Stimulated activated CD4-positive, alpha-beta T cell treated with anti-CD3 and anti-CD28 coated beads, Interleukin-15, amount 100 ng/mL, for 24 hours (primary cell): ENCODE measurements at regions not wholly inside any gene's neighbourhood (a gene's known extent, or its start where the extent isn't known, plus 50 kb on each side); places are given as distances from the start of the nearest gene placed in this dataset.

Experiments used
- DNase-seq: peaks from one replicate; pipeline ENCODE4 v3.0.0-alpha.2; 2020

- DNase-seq: no peak
Observed at GRCh38 chr2:103734911-103735310, 973.1 kb downstream of the TMEM182 start.

DNA sequence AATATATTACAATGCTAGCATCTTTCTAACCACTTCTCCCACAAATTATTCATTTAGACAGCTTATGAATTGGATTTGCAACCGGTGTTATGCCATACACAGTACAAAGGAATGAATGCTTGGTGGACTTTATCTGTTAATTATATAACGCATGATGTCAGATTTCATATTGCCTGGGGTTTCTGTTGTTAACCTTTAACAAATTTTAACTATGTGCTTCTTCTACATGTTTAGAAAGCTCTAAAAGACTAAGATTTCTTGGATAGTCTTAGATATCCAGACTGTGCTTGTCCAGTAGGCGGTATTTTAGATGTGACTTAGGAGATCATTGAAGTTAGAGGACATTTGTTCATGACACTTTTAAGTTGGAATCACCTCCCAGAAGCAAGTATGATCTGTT lies 976.3 kb downstream of the TMEM182 start:
- no peak for DNase-seq

DNA sequence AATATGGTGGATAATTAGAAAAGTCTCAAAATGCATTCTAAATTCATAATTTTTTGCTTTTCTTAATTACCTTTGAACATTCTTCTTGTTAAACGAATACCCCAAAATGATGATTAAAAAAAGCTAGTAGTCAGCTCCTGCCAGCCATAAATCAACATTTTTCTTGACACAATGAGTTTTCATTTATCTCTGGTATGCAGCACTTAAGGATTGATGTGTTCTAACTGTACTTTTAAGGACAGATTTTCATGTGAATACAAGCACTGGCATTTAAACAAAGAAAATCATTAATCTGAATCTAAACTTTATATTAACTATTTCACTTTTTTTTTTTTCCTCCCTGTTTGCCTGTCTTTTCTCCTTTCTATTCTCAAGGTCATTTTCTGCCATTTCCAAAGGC lies 976.8 kb downstream of the TMEM182 start:
- DNase-seq: no peak

GRCh38 chr2:103739186-103739585 lies 977.4 kb downstream of the TMEM182 start:
- no peak for DNase-seq

GRCh38 chr2:103739921-103740320 lies 978.1 kb downstream of the TMEM182 start:
- no peak for DNase-seq

- DNase-seq: no peak
Observed at GRCh38 chr2:103740631-103741030, 978.8 kb downstream of the TMEM182 start.

- no peak for DNase-seq
Observed at GRCh38 chr2:103743195-103743594, 981.4 kb downstream of the TMEM182 start.

DNA sequence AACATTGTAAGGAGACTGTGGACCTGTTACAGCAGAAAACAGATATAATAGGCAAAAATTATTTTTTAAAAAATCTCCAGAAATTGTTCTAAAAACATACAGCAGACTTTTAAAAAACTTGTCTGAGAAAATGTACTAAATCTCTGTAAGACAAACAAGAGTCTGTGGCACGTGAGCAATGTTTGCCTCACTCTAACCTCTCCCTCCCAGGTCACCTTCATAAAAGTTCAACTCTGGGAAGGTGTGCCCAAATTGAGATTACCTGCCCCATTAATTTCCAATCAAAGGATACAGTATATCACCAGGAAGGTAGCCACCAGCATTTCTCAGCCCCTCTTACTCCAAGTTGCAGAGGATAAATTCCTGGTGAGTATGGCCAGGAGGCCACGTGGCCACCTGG lies 992.7 kb downstream of the TMEM182 start:
- no peak for DNase-seq

DNA sequence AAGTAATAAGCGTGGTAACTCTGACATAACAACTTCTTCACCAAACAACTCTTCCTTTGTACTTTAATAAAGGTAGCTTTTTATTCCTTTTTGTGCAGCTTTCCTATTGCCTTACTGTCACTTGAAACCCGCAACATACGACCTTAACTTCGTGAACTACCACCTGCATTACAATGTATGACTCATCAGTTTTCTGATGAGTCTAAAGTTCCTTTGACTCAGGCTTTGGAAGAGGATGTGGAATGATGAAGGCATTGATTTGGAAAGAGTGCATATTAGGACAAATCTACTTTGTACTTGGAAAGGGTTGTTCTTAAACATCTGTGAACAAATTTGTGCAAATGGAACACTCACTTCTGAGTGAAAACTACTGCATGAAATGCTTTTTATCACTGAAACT lies 1012.1 kb downstream of the TMEM182 start:
- no peak for DNase-seq

DNA sequence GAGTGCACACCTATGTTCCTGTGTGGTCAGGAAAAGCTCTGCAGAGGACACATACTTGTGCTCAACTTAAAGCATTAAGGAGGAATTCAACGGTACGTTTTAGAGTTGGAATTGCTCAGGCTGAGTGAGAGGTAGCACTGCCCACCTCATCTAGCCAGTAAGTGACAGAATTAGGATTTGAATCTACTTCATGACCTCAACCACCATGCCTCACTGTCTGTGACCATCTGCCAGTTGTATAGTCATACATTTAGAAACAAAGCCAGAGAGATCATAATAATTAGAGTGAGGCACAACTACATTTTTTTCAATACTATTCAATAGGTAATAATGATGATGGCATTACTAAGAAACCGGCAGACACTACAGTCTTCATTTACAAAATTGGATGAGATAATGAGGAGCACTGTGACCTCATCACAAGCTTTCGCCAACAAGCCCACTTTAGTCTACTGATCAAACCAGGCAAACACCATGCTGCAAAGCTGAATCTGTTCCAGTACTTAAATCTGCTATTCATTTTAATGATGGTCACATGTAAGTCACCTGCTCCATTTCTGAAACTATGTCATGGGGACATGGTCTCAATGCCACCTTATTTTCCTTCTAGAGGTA lies 1018.4 kb downstream of the TMEM182 start:
- DNase-seq: no peak

GRCh38 chr2:103781313-103781712 lies 1019.5 kb downstream of the TMEM182 start:
- no peak for DNase-seq

- DNase-seq: no peak
Observed at GRCh38 chr2:103784261-103784660, 1022.4 kb downstream of the TMEM182 start.

DNA sequence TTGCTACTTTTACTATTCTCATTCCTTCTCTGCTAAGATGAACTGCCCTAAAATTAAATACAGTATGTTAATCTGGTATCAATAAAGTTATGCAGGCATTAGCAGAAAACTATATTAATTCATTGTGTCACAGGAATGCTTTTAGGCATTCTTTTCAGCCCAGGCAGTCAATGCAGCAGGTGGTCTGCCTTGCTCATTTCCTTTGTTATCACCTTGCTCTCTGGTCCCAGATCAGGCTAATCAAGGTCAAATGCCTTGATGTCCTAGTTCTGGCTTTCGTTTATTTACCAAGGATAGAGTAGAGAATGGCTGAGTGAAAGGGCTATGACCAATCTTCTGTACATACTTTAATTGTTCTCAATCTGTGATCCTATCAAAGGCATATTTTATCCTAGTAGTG lies 1023.6 kb downstream of the TMEM182 start:
- DNase-seq: no peak

- no peak for DNase-seq
Observed at GRCh38 chr2:103785956-103786355, 1024.1 kb downstream of the TMEM182 start.

DNA sequence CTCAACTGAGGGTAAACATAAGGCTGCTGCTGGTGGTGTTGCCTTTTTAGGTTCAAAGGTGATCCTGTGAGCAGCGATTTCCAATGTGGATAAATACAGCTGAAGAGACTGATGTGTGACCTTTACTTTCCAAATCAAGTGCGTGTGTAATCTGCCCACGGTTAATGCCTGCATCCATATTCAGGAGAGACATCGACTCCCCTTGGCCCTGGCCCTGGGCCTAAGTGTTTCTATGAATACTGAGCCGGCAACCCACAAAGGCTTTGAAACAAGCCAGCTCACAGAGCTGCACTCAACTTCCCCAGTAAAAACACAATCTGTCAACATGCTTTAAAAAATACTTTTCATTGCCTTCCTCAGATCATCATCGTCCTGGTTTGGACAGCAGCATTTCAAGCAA lies 1026.6 kb downstream of the TMEM182 start:
- DNase-seq: no peak

DNA sequence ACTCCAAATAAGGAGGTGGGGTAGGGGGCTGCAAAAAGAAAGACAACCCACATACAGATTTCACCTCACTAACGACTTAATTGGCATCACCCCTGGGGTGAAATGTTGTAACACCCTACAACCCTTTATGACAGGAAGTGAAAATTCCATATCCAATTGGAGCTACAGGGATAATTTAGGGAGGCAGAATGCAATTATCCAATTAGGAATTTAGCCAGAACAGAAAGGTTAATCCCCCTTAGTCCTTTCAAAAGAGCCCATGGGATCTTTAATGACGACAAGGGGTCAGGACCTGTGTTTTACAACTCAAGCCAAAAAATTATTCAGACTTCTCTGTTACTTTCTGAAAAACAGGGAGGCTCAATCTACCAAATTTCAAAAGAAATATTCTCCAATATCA lies 1027.1 kb downstream of the TMEM182 start:
- DNase-seq: no peak

DNA sequence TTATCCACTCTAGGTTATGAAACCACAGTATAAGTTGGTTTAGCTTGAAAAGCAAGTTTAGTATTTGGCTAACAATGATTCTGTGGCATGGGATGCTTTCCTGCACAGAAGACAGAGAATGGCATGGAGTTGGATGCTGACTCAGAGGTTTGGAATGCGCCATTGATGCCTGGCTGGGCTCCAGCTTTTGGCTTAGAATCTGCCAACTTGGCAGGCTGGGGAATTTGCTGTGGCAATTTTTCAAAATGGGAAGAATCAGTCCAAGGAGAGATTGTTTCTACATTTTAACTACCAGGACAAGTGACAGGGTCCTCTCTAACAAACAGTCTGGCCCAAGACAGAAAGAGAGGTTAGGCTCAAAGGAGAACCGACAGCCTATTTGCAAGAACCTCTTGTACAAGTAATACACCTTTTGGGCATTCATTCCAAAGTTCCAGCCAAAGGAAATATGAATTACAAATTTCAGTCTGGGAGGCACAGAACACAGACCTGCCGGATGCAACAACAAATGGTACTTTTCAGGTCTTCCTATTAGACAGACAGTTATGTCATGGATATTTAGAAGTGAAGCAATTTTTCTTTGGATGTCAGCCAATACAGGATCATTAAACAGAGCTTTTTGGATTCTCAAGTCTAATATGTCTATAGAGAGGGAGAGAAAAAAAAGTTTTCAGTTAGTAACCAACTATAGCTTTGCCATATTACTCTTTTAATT lies 1027.7 kb downstream of the TMEM182 start:
- no peak for DNase-seq

- no peak for DNase-seq
Observed at GRCh38 chr2:103792042-103792441, 1030.2 kb downstream of the TMEM182 start.

GRCh38 chr2:103798291-103798690 lies 1036.5 kb downstream of the TMEM182 start:
- DNase-seq: no peak

DNA sequence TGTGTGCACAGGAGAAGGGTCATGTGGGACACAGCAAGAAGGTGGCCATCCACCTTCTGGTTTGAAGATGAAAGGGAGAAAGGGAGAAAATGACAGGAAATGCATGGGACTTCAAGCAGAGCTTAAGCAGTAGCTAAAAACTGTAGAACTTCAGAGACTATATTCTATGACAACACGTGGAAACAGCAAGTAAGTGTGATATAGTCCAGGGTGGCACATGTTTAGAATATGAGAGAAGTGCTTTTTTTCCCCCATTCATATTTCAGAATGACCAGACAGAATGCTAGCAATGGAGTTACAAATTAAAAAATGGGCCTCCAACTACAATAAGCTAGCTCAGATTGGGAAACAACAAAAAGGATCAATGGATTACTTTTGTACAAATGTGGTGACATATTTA lies 1042.2 kb downstream of the TMEM182 start:
- DNase-seq: no peak

GRCh38 chr2:103805746-103806145 lies 1043.9 kb downstream of the TMEM182 start:
- no peak for DNase-seq

DNA sequence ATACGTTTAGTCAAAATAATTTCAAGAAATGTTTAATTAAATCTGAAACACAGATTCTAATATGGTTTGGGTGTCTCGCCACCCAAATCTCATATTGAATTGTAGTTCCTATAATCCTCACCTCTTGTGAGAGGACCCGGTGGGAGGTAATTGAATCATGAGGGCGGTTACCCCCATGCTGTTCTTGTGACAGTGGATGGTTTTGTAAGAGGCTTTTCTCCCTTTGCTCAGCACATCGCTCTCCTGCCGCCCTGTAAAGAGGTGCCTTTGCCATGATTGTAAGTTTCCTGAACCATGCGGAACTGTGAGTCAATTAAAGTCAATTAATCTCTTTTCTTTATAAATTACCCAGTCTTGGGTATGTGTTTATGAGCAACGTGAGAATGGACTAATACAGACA lies 1045.1 kb upstream of the POU3F3 start:
- DNase-seq: no peak

- DNase-seq: no peak
Observed at GRCh38 chr2:103809415-103809814, 1044.5 kb upstream of the POU3F3 start.

- DNase-seq: no peak
Observed at GRCh38 chr2:103809941-103810441, 1043.9 kb upstream of the POU3F3 start.

GRCh38 chr2:103810875-103811274 lies 1043.0 kb upstream of the POU3F3 start:
- no peak for DNase-seq
